ENCODE measurements at regions not wholly inside any gene's neighbourhood (a gene's known extent, or its start where the extent isn't known, plus 50 kb on each side); places are given as distances from the start of the nearest gene placed in this dataset.

DNA sequence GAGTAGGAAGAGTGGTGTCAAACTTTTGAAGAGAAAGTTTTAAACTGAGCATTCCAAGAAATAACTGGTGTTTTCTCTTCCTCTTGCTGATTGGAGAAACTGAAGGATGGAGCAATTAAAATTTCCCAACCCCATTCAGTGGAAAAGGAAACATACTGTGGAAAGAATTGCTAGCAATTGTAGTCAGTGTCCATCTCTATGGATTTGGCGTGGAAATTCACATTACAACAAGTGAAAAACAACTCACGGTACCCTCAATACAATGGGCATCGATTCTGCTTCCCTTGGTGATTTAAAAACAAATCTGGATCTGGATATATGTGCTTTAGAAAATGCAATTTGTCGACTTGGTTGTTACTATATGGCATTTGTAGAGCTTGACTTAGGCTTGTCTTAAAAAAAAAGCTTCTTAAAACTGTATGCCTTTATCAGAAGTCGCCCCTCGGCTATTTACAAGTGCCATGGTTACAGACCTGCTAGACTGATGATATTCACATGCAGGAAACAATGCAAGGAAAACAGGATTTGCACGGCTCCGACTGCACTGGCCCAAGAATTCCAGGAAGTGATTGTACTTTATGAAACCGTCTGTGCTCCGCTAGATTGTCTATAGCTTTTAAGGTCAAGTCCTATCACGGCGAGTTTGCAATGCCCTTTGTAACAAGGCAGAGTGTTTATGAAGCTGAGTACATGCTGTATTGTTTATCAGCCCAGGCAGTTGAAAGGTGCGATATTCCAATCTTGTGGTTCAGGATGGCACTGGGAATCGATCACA is 131.7 kb upstream of the PHACTR1 start:
- H3K36me3 ChIP-seq (ENCODE audit: low read depth), result no peaks in the 10 kb centered on the region
- H3K9me3 ChIP-seq (ENCODE audit: severe bottlenecking), result no peaks in the 10 kb centered on the region
- no peak for ATAC-seq (ENCODE audit: low read depth)
- H3K27me3 ChIP-seq (ENCODE audit: insufficient read depth, poor library complexity, severe bottlenecking), result no peaks in the 10 kb centered on the region
- H3K27ac ChIP-seq (ENCODE audit: poor library complexity, severe bottlenecking), result no peak overlapping the region
- H3K4me3 ChIP-seq (ENCODE audit: severe bottlenecking), result no peak overlapping the region
- no peak for DNase-seq (ENCODE audit: low spot score)
- TF ChIP-seq, protein P1, sequence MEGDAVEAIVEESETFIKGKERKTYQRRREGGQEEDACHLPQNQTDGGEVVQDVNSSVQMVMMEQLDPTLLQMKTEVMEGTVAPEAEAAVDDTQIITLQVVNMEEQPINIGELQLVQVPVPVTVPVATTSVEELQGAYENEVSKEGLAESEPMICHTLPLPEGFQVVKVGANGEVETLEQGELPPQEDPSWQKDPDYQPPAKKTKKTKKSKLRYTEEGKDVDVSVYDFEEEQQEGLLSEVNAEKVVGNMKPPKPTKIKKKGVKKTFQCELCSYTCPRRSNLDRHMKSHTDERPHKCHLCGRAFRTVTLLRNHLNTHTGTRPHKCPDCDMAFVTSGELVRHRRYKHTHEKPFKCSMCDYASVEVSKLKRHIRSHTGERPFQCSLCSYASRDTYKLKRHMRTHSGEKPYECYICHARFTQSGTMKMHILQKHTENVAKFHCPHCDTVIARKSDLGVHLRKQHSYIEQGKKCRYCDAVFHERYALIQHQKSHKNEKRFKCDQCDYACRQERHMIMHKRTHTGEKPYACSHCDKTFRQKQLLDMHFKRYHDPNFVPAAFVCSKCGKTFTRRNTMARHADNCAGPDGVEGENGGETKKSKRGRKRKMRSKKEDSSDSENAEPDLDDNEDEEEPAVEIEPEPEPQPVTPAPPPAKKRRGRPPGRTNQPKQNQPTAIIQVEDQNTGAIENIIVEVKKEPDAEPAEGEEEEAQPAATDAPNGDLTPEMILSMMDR (IDR thresholded peaks at IDR 0.05; ENCODE audit: poor library complexity, severe bottlenecking), result no peak
- peaks cover 5% of the 10 kb centered on the region for H3K4me1 ChIP-seq (ENCODE audit: insufficient read depth, poor library complexity, severe bottlenecking)

DNA sequence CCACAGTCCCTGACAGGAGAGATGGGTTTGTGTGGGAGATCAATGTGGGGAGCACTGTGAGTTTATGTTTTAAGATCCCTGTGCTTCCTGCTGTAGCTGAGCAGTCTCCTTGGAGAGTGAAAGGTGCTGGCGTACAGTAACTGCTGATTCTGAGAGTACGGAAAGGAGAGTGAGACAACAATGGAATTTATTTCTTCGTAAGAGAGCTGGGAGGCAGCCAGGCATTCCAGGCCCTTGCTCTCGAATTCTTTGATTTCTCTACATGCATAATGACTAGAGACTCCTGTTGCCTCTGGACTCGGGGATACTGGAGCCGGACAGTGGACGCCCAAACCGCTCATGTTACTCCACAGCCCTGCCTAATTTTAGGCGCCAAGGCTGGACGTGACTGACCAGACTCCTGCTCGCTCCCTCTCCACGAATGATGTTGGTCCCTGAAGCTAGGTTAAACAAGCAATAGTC is 131.0 kb upstream of the PHACTR1 start:
- Histone ChIP-seq H3K27me3 (ENCODE audit: insufficient read depth, poor library complexity, severe bottlenecking) (no peaks in the 10 kb centered on the region), H3K36me3 (ENCODE audit: low read depth) (no peaks in the 10 kb centered on the region), H3K9me3 (ENCODE audit: severe bottlenecking) (no peaks in the 10 kb centered on the region), H3K4me1 (ENCODE audit: insufficient read depth, poor library complexity, severe bottlenecking) (peaks cover 5% of the 10 kb centered on the region), H3K4me3 (ENCODE audit: severe bottlenecking) (no peak overlapping the region), H3K27ac (ENCODE audit: poor library complexity, severe bottlenecking) (no peak overlapping the region)
- TF ChIP-seq, protein P1 (IDR thresholded peaks at IDR 0.05; ENCODE audit: poor library complexity, severe bottlenecking), result no peak
- ATAC-seq (ENCODE audit: low read depth), result no peak
- DNase-seq (ENCODE audit: low spot score), result no peak

DNA sequence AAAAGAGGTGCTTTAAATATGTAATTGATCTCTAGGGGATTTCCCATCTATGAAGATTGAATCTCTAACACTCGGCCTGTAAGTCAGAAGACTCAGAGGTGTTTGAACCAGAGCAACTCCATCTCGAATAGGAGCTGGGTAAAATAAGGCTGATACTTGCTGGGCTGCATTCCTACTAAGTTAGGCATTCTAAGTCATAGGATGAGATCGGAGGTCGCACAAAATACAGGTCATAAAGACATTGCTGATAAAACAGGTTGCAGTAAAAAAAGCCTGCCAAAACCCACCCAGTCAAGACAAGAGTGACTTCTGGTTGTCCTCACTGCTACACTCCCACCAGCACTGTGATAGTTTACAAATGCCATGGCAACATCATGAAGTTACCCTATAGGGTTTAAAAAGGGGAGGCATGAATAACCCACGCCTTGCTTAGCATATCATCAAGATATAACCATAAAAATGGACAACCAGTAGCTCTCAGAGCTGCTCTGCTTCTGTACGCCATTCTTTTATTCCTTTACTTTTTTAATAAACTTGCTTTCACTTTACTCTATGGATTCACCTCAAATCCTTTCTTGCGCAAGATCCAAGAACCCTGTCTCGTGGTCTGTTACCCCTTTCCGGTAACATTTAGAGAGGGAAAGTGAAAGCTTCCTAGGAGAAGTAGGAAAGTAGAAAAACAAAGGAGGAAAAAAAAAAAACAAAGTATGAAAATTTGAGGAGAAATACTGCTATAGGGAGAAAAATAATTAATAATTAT is 129.7 kb upstream of the PHACTR1 start:
- no peak overlapping the region for H3K4me3 ChIP-seq (ENCODE audit: severe bottlenecking)
- DNase-seq (ENCODE audit: low spot score) (no peak), ATAC-seq (ENCODE audit: low read depth) (no peak)
- no peak overlapping the region for H3K27ac ChIP-seq (ENCODE audit: poor library complexity, severe bottlenecking)
- H3K36me3 ChIP-seq (ENCODE audit: low read depth), result no peaks in the 10 kb centered on the region
- H3K27me3 ChIP-seq (ENCODE audit: insufficient read depth, poor library complexity, severe bottlenecking), result no peaks in the 10 kb centered on the region
- TF ChIP-seq, protein P1 (IDR thresholded peaks at IDR 0.05; ENCODE audit: poor library complexity, severe bottlenecking), result no peak
- peaks cover 5% of the 10 kb centered on the region for H3K4me1 ChIP-seq (ENCODE audit: insufficient read depth, poor library complexity, severe bottlenecking)
- no peaks in the 10 kb centered on the region for H3K9me3 ChIP-seq (ENCODE audit: severe bottlenecking)

DNA sequence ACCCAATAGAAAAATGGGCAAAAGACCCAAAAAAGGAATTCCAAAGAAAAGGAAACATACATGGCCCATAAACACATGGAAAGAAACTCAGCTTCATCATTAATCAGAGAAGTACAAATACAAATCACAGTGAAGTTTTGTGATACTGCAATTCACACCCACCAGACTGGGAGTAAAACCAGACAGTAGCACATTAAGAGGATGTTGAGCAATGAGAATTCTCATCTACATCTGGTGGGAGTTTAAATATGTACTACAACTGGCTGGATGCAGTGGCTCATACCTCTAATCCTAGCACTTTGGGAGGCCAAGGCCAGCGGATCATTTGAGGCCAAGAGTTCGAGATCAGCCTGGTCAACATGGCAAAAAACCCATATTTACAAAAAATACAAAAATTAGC is 125.7 kb upstream of the PHACTR1 start:
- H3K9me3 ChIP-seq (ENCODE audit: severe bottlenecking), result no peaks in the 10 kb centered on the region
- H3K27me3 ChIP-seq (ENCODE audit: insufficient read depth, poor library complexity, severe bottlenecking), result no peaks in the 10 kb centered on the region
- no peak for ATAC-seq (ENCODE audit: low read depth)
- peaks cover 21% of the 10 kb centered on the region for H3K4me1 ChIP-seq (ENCODE audit: insufficient read depth, poor library complexity, severe bottlenecking)
- TF ChIP-seq, protein P1 (IDR thresholded peaks at IDR 0.05; ENCODE audit: poor library complexity, severe bottlenecking), result no peak
- H3K27ac ChIP-seq (ENCODE audit: poor library complexity, severe bottlenecking), result no peak overlapping the region
- no peak for DNase-seq (ENCODE audit: low spot score)
- no peak overlapping the region for H3K4me3 ChIP-seq (ENCODE audit: severe bottlenecking)
- H3K36me3 ChIP-seq (ENCODE audit: low read depth), result no peaks in the 10 kb centered on the region
